HTR-8/SVneo (cell line): ENCODE measurements at regions not wholly inside any gene's neighbourhood (a gene's known extent, or its start where the extent isn't known, plus 50 kb on each side); places are given as distances from the start of the nearest gene placed in this dataset.
"Not testable (repeated sequence)": the region's sequence is repeated elsewhere in the genome, so short reads cannot be mapped to it uniquely, and the experiment has no call there.

Source experiments
- DNase-seq: peaks from one replicate; pipeline ENCODE4 v3.0.0; 2011; ENCODE audit warnings: low spot score, mixed read lengths; ENCODE audit not compliant: insufficient read length
- FAIRE-seq: peaks from 2 replicates; lab custom pipeline; 2011; peaks lifted over from hg19 to GRCh38; lab: Jason Lieb, UNC

DNA sequence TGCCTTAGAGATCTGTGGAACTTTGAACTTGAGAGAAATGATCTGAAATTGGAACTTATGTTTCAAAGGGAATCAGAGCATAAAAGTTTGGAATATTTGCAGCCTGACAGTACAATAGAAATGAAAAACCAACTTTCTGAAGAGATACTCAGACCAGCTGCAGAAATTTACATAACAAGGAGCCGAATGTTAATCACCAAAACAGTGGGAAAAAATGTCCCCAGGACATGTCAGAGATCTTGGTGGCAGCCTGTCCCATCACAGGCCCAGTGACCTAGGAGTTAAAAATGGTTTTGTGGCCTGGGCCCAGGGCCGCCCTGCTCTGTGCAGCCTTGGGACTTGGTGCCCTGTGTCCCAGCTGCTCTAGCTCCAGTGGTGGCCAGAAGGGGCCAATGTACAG is 88.2 kb upstream of the ADORA2B start:
- not testable (repeated sequence) for DNase-seq, FAIRE-seq

DNA sequence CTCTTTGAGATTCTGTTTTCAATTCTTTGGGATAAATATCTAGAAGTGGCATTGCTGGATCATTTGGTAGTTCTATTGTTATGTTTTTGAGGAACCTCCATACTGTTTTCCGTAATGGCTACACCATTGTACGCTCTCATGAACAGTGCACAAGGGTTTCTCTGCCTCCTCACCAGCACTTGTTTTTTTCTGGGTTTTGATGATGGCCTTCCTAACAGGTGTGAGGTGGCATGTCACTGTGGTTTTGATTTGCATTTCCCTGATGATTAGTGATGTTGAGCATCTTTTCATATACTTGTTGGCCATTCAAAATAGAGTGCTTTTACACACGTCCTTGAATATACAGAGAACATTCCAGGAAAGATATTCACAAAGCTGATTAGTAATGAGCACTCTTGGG is 86.8 kb upstream of the ADORA2B start:
- not testable (repeated sequence) for DNase-seq, FAIRE-seq

GRCh38 chr17:15860774-15861173 is 84.2 kb upstream of the ADORA2B start:
- not testable (repeated sequence) for FAIRE-seq, DNase-seq

DNA sequence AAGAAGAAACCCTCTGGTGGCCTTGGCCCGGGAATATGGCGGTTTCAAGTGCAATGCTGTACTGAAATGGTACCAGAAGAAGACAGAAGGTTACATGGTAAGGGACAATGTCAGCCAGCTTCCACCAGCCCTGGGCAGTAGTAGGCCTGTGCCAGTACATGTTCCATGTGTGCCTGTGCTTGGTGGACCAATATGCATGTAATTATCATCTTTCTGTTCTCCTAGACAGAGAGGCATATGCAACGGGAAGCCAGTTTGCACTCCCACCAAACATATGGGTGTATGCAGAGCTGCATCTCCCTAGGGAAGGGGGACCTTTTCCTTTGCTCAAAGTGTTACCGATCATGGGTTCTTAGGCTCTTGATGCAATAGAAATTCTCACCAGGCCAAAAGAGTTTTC is 80.9 kb upstream of the ADORA2B start:
- FAIRE-seq, result peak; percentile 88
- DNase-seq, result not testable (repeated sequence)

DNA sequence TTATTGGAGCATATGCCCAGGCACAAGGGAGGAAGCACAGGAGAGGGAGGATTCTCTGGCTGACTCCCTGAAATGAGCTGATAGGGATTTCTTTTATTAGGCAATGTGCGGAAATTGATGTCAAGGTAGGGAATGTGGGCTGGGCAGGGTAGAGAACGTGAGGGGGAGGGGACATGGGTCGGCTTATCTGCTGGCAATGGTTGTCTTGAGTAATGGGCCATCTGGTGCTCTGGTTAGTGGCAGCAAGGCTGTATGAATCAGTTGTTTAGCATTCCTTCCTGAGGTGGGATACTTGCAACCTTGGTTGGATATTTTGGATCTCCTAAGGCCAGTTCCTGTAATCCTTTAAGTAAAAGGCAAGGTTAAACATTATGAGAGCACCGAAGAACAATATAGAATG is 80.5 kb upstream of the ADORA2B start:
- FAIRE-seq, result peak; percentile 4
- not testable (repeated sequence) for DNase-seq

DNA sequence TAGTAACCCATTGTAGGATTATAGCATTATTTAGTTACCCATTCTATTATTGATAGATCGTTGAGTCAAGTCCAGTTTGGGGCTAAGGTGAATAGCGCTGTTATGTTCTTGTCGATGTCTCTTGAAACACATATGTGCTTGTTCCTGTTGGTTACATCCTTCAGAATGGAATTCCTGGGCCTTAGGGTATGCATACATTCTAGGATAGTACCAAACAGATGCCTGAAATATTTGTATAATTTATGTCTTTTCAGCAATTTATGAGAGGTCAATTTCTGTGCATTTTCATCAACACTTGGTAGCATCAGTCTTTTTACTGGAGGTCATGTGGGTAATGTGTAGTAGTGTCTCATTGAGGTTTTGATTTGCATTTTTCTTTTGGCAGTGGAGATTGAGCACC is 78.9 kb upstream of the ADORA2B start:
- DNase-seq, result not testable (repeated sequence)
- FAIRE-seq, result peak; percentile 72

DNA sequence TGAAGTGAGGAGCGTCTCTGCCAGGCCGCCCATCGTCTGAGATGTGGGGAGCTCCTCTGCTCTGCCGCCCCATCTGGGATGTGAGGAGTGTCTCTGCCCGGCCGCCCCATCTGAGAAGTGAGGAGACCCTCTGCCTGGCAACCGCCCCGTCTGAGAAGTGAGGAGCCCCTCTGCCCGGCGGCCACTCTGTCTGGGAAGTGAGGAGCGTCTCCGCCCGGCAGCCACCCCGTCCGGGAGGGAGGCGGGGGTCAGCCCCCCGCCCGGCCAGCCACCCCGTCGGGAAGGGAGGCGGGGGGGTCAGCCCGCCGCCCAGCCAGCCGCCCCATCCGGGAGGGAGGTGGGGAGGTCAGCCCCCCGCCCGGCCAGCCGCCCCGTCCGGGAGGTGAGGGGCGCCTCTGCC is 77.6 kb upstream of the ADORA2B start:
- FAIRE-seq, DNase-seq: not testable (repeated sequence)

DNA sequence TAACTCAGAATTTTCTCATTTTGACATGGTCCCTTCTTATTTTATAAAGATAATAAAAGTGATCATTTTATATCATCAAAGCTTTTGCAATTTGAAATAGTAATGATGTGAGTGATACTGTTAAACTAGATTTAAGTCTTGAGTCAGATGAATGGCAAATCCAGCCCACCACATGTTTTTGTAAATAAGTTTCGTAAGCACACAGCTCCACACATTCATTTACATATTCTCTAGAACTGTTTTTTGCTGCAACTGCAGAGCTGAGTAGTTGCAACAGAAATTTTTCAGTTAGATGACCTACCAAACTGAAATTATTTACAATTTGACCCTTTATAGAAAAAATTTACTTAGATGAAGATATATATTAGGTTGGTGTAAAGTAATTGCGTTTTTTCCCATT is 75.1 kb upstream of the ADORA2B start:
- DNase-seq, FAIRE-seq: not testable (repeated sequence)

DNA sequence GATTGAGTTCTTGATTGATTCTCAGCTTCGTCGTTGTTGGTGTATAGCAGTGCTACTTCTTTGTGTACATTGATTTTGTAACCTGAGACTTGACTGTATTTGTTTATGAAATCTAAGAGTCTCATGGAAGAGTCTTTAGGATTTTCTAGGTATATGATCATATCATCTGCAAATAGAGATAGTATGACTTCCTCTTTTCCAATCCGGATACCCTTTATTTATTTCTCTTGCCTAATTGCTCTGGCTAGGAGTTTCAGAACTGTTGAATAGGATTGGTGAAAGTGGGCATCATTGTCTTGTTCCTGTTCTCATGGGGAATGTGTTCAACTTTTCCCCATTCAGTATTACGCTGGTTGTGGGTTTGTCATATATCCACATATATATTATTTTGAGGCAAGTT is 72.3 kb upstream of the ADORA2B start:
- not testable (repeated sequence) for FAIRE-seq

DNA sequence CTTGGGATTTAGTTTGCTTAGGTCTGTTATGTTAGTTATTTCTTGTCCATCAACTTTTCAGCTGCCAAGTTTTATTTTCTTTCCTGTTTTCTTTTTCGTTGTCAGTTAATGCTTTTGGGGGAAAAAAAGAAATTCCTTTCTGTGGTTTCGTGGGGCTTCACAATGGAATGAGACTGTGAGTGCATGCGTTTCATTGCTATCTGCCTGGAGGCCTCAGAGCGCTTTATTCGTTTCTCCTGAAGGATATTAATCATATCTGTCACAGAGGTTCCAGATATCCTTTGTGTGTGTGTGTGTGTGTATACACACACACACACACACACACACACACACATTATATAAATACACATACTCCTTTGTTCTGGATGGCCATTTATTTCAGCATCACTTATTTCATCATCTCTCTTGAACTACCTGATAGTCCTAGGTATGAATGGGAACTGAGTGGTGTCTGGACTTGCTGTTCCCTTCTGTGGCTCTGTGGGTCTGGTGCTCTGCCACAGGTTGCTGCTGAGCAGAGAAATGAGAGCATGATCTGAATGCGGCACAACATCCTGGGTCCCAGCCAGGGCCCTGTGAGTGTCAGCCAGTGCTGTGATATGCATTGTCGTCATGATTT is 66.9 kb upstream of the ADORA2B start:
- FAIRE-seq, result peak; percentile 70
- not testable (repeated sequence) for DNase-seq

More for the DNA sequence above, 72.3 kb upstream of the ADORA2B start:
- not testable (repeated sequence) for DNase-seq

DNA sequence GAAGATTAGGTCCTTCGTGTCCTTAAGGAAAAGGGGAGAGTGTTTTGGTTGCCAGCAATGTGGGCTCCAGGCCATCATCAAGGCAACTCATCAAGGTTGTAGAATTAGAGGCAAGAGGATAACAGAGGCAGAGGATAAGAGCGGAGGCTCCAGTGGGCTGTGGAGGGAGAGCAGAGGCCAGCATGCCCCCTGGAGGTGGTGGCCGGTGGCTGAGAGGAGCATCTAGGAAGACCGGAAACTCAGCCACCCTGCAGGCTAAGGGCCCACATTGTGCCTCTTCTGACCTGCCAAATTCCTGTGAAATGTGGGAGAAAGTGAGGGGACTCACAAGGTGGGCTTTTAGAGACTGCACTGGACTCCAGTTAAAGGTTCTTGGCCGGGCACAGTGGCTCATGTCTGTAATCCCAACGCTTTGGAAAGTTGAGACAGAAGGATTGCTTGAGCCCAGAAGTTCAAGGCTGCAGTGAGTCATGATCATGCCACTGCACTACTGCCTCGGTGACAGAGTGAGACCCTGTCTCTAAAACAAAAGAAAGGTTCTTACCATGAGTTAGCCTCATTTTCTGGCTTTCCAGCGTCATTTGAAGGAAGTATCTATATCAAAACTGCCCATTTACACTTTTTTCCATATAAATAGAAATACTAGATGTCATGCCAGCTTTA is 62.7 kb upstream of the ADORA2B start:
- no peak for DNase-seq
- FAIRE-seq, result no peak

- FAIRE-seq (no peak), DNase-seq (no peak)
Measured at GRCh38 chr17:15882777-15883176, 62.2 kb upstream of the ADORA2B start.

GRCh38 chr17:15883617-15884111 is 61.3 kb upstream of the ADORA2B start:
- FAIRE-seq, result peak; percentile 88
- peak; percentile 85 for DNase-seq

GRCh38 chr17:15884731-15885130 is 60.2 kb upstream of the ADORA2B start:
- DNase-seq, result no peak
- FAIRE-seq, result no peak

DNA sequence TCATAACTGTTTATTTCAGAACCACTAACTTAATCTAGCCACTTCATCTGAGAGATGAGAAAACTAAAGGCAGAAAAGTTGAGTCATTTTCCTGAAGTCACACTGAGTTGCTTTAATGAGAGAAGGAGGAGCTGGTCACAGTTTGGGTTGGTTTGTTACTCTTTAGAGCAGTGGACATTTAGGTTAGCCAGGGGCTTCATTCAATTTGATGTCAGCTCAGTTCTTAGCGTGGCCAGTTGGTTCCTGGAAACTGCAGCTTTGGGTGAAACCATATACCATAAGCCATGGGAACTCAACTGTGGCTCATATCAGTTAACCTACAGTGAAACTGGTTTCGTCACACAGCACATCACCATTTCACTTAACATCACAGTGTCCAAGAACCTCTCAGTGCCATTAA is 59.2 kb upstream of the ADORA2B start:
- FAIRE-seq, result peak; percentile 82
- DNase-seq, result no peak

DNA sequence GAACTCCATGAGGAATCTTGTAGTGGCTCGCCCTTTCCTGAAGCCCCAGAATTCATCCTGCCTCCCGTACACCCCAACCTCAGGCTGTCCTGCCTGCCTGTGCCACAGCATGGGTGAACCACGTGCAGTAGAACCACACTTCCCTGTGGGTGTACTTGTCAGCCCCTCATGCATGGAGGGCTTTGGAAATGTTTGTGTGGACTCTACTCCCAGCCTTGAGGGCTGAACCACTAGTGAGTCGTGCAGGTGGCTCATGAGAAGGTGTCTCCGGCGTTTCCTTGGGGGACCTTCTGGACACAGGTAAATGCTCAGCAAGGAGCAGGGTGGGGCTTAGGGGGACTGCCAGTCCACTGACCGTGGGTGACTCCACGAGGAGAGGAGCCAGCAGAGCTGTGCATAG is 58.7 kb upstream of the ADORA2B start:
- DNase-seq, result no peak
- peak; percentile 44 for FAIRE-seq

DNA sequence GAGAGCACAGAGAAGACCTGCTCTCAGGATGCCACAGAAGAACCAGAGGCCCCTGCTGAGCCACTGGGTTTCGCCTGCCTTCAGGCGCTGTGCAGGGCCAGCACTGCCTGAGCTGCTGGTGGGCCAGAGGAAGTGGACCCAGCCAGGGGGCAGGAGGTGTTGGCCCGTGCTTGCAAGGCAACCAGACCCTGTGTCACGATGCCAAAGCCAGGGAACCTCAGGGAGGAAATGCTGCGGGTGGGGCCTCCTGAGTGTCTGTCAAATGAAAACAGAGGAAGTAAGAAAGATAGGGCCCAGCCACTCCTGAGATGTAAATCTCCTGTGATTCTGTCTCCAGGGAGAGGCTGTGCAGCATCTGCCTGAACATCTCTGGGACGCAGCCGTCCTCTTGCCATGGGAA is 58.1 kb upstream of the ADORA2B start:
- FAIRE-seq (no peak), DNase-seq (no peak)

- DNase-seq, result no peak
- FAIRE-seq, result no peak
Measured at GRCh38 chr17:15888436-15888835, 56.5 kb upstream of the ADORA2B start.

- FAIRE-seq (peak; percentile 64), DNase-seq (no peak)
Measured at GRCh38 chr17:15890279-15890892, 54.5 kb upstream of the ADORA2B start.

GRCh38 chr17:15891318-15891717 is 53.6 kb upstream of the ADORA2B start:
- no peak for FAIRE-seq

GRCh38 chr17:15892244-15892643 is 52.7 kb upstream of the ADORA2B start:
- FAIRE-seq (no peak), DNase-seq (no peak)

More at GRCh38 chr17:15891318-15891717, 53.6 kb upstream of the ADORA2B start:
- DNase-seq, result no peak
